ENCODE measurements at regions not wholly inside any gene's neighbourhood (a gene's known extent, or its start where the extent isn't known, plus 50 kb on each side); places are given as distances from the start of the nearest gene placed in this dataset.

- no peak for TF ChIP-seq CTCF (IDR thresholded peaks at IDR 0.05; ENCODE audit: poor library complexity, severe bottlenecking)
These were observed 62.9 kb upstream of the ARG1 start (continued) for GRCh38 chr6:131510094-131510493.

GRCh38 chr6:131510591-131510990 is 62.4 kb upstream of the ARG1 start:
- no peaks in the 10 kb centered on the region for H3K9me3 ChIP-seq (ENCODE audit: low read length)
- H2AFZ ChIP-seq (ENCODE audit: low read depth, low read length) = no peak overlapping the region
- no peak overlapping the region for H3K4me3 ChIP-seq (ENCODE audit: low read length)
- H3K27me3 ChIP-seq (ENCODE audit: insufficient read depth, low read depth, low read length) = no peaks in the 10 kb centered on the region
- no peak for TF ChIP-seq SMC3 (conservative IDR thresholded peaks at IDR 0.05; ENCODE audit: poor library complexity)
- no peak for TF ChIP-seq REST (IDR thresholded peaks at IDR 0.05; ENCODE audit: borderline replicate concordance)
- TF ChIP-seq RAD21 (conservative IDR thresholded peaks at IDR 0.05) = no peak
- no peak for TF ChIP-seq MXI1 (conservative IDR thresholded peaks at IDR 0.05; ENCODE audit: poor library complexity, severe bottlenecking)
- no peak for TF ChIP-seq CTCF (IDR thresholded peaks at IDR 0.05; ENCODE audit: poor library complexity, severe bottlenecking)
- TF ChIP-seq TAF1 (IDR thresholded peaks at IDR 0.05; ENCODE audit: low read depth) = no peak
- TF ChIP-seq EP300 (conservative IDR thresholded peaks at IDR 0.05; ENCODE audit: poor library complexity, severe bottlenecking) = no peak
- no peak for TF ChIP-seq POLR2AphosphoS5 (IDR thresholded peaks at IDR 0.05)
- no peak for TF ChIP-seq EZH2 (IDR thresholded peaks at IDR 0.05; ENCODE audit: borderline replicate concordance, insufficient read depth, low read length, poor library complexity, severe bottlenecking)
- no peak overlapping the region for H3K4me2 ChIP-seq (ENCODE audit: low read length)
- no peak overlapping the region for H3K9ac ChIP-seq (ENCODE audit: low read length)
- H3K36me3 ChIP-seq (ENCODE audit: insufficient read depth, low read length) = no peaks in the 10 kb centered on the region
- H4K20me1 ChIP-seq (ENCODE audit: insufficient read depth) = no peaks in the 10 kb centered on the region
- H3F3A ChIP-seq (ENCODE audit: insufficient read depth, low read length, poor library complexity, severe bottlenecking) = no peaks in the 10 kb centered on the region
- H3K9me2 ChIP-seq (ENCODE audit: insufficient read depth, low read length) = no peaks in the 10 kb centered on the region
- H3K79me2 ChIP-seq (replicated peaks; ENCODE audit: insufficient read depth, low read length) = no peaks in the 10 kb centered on the region
- no peak overlapping the region for H3K27ac ChIP-seq (ENCODE audit: low read length)

Measured in neural cell (in vitro differentiated cells).